ENCODE measurements at regions not wholly inside any gene's neighbourhood (a gene's known extent, or its start where the extent isn't known, plus 50 kb on each side); places are given as distances from the start of the nearest gene placed in this dataset.

- TF ChIP-seq CTCF (conservative IDR thresholded peaks at IDR 0.05; ENCODE audit: low read depth, low read length): no peak
- Histone ChIP-seq H3K36me3 (ENCODE audit: insufficient read depth) (no peaks in the 10 kb centered on the region), H3K27me3 (ENCODE audit: insufficient read depth, low read depth) (no peaks in the 10 kb centered on the region), H3K4me2 (no peak overlapping the region), H3K9ac (no peak overlapping the region), H3K4me3 (IDR thresholded peaks at IDR 0.05; ENCODE audit: insufficient read depth, low read depth, low read length) (no peak overlapping the region), H3K27ac (no peak overlapping the region), H3K4me1 (ENCODE audit: low read depth, poor library complexity, severe bottlenecking) (no peaks in the 10 kb centered on the region), H2AFZ (ENCODE audit: low read depth) (no peak overlapping the region), H3K79me2 (ENCODE audit: insufficient read depth, low read depth) (no peaks in the 10 kb centered on the region), H4K20me1 (ENCODE audit: insufficient read depth) (no peaks in the 10 kb centered on the region)
Measured at GRCh38 chr10:60662917-60663614, 115.2 kb upstream of the CDK1 start.

GRCh38 chr10:60661637-60662036 lies 116.6 kb upstream of the CDK1 start:
- H3K4me1 ChIP-seq (ENCODE audit: low read depth, poor library complexity, severe bottlenecking): no peaks in the 10 kb centered on the region
- TF ChIP-seq CTCF (conservative IDR thresholded peaks at IDR 0.05; ENCODE audit: low read depth, low read length): no peak
- no peak overlapping the region for H3K4me3 ChIP-seq (IDR thresholded peaks at IDR 0.05; ENCODE audit: insufficient read depth, low read depth, low read length)
- H2AFZ ChIP-seq (ENCODE audit: low read depth): no peak overlapping the region
- H3K36me3 ChIP-seq (ENCODE audit: insufficient read depth): no peaks in the 10 kb centered on the region
- H3K79me2 ChIP-seq (ENCODE audit: insufficient read depth, low read depth): no peaks in the 10 kb centered on the region
- H3K27me3 ChIP-seq (ENCODE audit: insufficient read depth, low read depth): no peaks in the 10 kb centered on the region
- no peak overlapping the region for H3K4me2 ChIP-seq
- H4K20me1 ChIP-seq (ENCODE audit: insufficient read depth): no peaks in the 10 kb centered on the region
- H3K9ac ChIP-seq: no peak overlapping the region
- no peak overlapping the region for H3K27ac ChIP-seq

GRCh38 chr10:60660625-60661024 lies 117.7 kb upstream of the CDK1 start:
- no peaks in the 10 kb centered on the region for H3K27me3 ChIP-seq (ENCODE audit: insufficient read depth, low read depth)
- TF ChIP-seq CTCF (conservative IDR thresholded peaks at IDR 0.05; ENCODE audit: low read depth, low read length): no peak
- H3K4me3 ChIP-seq (IDR thresholded peaks at IDR 0.05; ENCODE audit: insufficient read depth, low read depth, low read length): no peak overlapping the region
- no peaks in the 10 kb centered on the region for H4K20me1 ChIP-seq (ENCODE audit: insufficient read depth)
- no peaks in the 10 kb centered on the region for H3K4me1 ChIP-seq (ENCODE audit: low read depth, poor library complexity, severe bottlenecking)
- no peak overlapping the region for H3K4me2 ChIP-seq
- no peak overlapping the region for H3K9ac ChIP-seq
- no peak overlapping the region for H3K27ac ChIP-seq
- no peak overlapping the region for H2AFZ ChIP-seq (ENCODE audit: low read depth)
- no peaks in the 10 kb centered on the region for H3K79me2 ChIP-seq (ENCODE audit: insufficient read depth, low read depth)
- no peaks in the 10 kb centered on the region for H3K36me3 ChIP-seq (ENCODE audit: insufficient read depth)

GRCh38 chr10:60654813-60655464 lies 123.3 kb upstream of the CDK1 start:
- Histone ChIP-seq H2AFZ (ENCODE audit: low read depth) (no peak overlapping the region), H3K4me2 (no peak overlapping the region), H4K20me1 (ENCODE audit: insufficient read depth) (no peaks in the 10 kb centered on the region), H3K4me1 (ENCODE audit: low read depth, poor library complexity, severe bottlenecking) (no peaks in the 10 kb centered on the region), H3K36me3 (ENCODE audit: insufficient read depth) (no peaks in the 10 kb centered on the region), H3K9ac (no peak overlapping the region), H3K79me2 (ENCODE audit: insufficient read depth, low read depth) (no peaks in the 10 kb centered on the region), H3K27ac (no peak overlapping the region), H3K27me3 (ENCODE audit: insufficient read depth, low read depth) (no peaks in the 10 kb centered on the region), H3K4me3 (IDR thresholded peaks at IDR 0.05; ENCODE audit: insufficient read depth, low read depth, low read length) (no peak overlapping the region)
- no peak for TF ChIP-seq CTCF (conservative IDR thresholded peaks at IDR 0.05; ENCODE audit: low read depth, low read length)

Measured in KMS-11 (cell line).